HL-60 (cell line): ENCODE measurements at regions not wholly inside any gene's neighbourhood (a gene's known extent, or its start where the extent isn't known, plus 50 kb on each side); places are given as distances from the start of the nearest gene placed in this dataset.

Source experiments
- CTCF ChIP-seq: IDR thresholded peaks from one replicate; pipeline ENCODE4 v1.5.1; 2011; ENCODE audit warnings: low read length, control low read depth, inconsistent platforms; ENCODE audit not compliant: insufficient read depth
- POLR2AphosphoS5 ChIP-seq: IDR thresholded peaks from 2 replicates; pipeline ENCODE4 v1.6.1; 2012; ENCODE audit warnings: low read depth
- REST ChIP-seq: IDR thresholded peaks from 2 replicates; pipeline ENCODE4 v1.6.1; 2012; ENCODE audit warnings: low read depth; ENCODE audit not compliant: insufficient replicate concordance

GRCh38 chr10:36111676-36112075 is 469.6 kb upstream of the FZD8 start:
- TF ChIP-seq CTCF, result no peak
- TF ChIP-seq POLR2AphosphoS5, result no peak
- TF ChIP-seq REST, result no peak
